HG03558 (cell line): ENCODE measurements at regions not wholly inside any gene's neighbourhood (a gene's known extent, or its start where the extent isn't known, plus 50 kb on each side); places are given as distances from the start of the nearest gene placed in this dataset.

Experiments
- ATAC-seq: cut with Tn5 transposase; IDR thresholded peaks from one replicate; pipeline ENCODE4 v1.9.1; 2021; ENCODE audit warnings: moderate number of reproducible peaks; ENCODE audit not compliant: unreplicated experiment; ENCODE audit errors: extremely low read depth

DNA sequence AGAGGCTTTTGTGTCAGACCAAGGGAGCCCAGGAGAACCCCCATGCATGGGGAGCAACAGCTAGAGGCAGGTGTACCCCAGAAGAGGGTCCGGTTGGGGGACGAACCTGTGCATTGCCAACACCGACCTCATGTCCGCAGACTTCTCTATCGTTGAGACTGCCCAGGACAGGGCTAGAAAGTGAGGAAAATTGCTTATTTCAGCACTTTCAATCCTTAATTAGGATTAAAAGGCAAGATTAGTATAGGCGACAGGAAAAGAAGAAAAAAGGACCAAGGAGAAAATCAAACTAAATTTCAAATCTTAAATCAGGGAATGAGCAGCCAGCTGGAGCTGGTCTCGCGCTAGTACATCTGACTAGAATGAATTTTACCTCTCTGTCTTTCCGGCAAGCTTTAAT is 438.9 kb upstream of the SOX11 start:
- no peak for ATAC-seq

DNA sequence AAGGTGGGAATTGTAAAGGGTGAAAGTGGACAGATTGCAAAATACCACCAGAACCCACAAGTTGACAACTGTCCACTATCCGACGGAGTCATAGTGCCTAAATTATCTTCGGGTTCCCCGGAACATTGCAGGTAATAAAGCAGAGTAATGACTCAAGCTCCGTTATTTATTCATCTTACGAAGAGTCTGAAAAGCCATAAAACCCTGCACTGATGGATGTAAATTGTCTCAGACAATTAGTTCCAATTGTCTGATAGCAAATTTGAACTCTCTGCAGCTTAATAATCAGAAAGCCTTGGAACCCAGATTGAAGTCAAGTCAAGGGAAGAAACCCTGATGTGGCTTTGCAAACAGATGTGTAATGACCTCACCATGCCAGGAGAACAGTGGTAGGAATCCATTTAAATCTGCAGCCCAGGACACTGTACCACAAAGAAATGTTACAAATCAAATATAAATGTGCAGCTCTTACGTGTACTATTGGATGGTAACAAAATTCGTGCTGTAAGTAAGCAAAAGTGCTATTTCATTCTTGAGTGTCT is 437.3 kb upstream of the SOX11 start:
- ATAC-seq = no peak

DNA sequence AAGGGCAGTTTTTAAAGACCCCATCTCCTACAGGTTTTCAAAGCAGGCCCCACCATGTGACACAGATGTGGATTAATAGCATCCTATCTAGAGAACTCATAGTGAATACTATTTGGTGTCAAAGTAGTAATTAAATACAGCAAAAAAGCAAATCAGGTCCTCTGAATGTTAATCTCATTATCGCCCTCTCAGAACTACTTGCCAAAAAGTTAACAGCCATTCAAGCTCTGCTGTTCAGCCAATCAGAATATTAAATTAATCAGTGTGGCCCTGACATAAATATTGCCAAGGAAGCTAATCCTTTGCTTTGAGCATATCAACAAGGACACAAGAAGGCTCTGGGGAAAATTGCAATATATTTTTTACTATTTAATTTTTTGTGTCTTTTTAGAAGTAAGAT is 428.9 kb upstream of the SOX11 start:
- no peak for ATAC-seq

DNA sequence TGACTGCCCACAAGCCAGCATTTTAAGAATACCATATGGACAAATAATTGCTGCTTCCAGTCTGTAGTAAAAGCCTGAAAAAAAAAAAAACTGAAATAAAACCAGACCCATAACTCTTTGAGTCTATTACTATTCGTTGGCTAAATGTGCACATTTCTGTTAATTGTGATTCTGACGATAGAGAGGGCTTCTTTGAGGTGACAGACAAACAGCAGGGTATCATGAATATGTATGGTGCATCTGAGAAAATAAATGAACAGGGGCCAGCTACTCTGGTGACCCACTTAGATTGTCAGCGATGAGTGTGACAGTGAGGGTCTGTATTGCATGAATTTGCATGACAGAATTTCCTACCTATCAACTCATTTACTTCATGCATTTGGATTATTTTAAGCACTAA is 427.8 kb upstream of the SOX11 start:
- no peak for ATAC-seq

DNA sequence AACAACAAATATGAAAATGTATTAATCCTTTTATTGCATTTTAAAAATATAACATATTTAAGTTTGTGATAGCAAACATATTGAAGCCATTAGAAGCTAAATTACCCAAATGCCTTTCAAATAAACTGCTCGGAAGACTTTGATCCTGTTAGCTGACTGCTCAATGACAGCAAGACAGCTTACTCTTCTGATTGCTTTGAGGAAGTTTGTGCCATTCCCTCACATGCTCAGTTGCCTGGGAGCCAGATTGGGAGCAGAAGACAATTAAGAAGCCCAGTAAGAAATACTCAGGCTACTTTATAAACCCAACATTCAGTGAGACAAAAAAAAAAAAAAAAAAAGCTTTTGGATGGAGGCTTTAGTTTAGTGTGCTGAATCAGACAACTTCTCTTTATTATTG is 407.1 kb upstream of the SOX11 start:
- no peak for ATAC-seq

DNA sequence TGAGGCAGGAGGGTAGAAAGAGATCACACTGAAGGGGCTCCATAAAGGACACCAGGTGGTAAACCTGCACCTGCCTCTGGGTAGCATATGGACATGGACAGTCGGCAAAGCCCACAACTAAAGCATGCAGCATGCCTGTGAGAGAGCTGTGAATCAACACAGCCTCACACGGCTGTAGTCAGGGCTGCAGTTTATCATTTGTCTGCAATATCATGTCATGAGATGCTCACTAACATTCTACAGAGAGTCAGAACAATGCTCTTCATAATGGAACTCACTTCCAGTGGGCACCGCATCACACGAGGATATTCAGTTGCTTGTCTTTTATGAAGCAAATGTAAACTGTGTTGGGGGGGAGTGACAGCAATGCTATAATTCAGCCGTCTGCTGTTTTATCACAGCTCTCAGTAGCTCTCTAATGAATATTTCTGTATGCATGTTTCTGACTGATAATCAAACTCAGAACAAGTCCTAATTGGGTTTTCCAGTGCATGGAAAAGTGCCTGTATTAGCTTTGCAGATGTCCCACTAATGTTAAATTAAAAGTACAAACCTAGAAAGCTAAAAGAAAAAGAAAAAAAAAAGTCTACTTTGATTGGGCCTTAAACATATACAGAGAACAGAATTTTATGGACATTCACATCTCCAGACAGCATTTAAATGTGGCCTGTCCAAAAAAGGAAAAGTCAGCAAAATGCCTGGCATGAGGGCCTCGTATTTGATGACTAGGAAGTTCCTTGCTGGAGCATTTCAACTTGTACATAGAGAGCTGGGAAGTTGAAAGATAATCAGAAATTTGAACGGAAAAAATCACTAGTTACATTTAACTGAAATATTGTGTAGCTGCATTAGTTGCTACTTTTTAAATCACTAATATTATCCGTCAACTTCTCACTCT is 406.1 kb upstream of the SOX11 start:
- no peak for ATAC-seq

DNA sequence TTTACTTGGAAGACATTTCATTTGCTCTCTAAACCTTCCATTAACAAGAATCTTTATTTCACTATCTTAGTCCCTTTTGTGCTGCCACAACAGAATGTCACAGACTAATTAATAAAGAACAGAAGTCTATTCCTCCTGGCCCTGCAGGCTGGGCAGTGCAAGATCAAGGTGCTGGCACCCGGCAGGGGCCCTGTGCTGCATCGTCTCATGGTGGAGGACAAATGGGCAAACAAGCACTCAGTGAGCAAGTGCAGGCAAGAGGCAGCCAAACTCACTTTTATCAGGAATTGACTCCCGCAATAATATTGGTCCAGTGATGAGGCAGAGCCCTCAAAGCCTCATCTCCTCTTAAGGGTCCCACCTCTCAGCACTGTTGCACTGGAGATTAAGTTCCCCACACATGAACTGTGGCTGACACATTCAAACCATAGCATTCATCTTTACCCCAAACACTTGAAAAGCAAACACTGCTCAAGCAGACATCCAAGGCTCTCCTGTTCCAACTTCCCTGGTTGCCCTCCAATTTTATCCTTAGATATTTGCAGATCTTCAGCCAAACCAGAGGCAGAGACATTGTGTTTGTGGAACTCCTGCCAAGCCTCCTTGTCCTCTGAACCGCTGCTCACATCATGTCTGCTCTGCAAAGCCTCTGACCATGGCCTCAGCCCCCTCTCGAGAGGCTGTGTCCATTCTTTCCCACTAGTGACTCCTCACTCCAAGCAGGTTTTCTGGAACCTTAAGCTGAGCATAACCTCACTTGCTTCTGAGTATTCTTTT is 404.4 kb upstream of the SOX11 start:
- no peak for ATAC-seq

DNA sequence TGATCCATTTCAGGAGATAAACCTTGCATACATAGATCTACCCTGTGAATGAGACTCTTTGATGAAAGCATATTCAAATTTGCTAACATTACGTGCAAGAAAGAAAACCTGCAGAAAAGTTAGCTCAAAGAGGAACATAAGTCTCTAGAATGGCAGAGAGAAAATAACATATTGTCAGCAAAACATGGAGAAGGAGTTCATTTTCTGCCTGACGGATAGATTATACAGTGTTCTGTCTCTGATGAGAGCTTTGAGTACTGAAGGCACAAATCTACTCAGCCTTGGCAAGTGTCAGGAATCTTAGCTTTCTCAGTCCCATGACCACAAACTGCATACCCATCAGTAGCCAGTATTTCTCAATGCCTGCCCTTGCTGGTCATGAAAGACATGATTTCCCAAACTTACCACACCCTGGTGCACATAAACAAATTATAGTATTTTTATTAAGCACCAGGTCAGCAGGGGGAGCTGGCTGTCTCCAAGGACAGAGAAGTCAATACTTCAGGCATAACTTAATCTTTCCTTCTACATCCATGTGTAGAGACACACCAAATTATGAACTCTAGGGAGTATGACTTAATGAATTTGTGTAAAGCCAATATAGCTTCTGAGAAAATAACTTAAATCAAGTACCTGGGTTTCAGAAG is 401.2 kb upstream of the SOX11 start:
- ATAC-seq = no peak

DNA sequence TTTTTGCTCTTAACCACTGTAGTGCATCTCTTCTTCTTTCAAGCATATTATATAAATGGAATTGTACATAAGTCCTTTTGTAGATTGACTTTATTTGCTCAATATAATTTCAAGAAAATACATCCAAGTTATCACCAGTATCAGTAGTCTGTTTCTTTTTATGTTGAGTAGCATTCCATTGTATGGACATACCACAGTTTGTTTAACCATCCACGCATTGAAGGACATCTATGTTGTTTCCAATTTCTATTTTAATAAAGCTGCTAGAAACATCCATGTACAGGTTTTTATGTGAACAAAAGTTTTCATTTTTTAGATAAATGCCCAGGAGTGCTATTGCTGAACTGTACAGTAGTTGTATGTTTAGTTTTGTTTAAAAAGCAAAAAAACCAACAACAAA is 387.5 kb upstream of the SOX11 start:
- no peak for ATAC-seq

DNA sequence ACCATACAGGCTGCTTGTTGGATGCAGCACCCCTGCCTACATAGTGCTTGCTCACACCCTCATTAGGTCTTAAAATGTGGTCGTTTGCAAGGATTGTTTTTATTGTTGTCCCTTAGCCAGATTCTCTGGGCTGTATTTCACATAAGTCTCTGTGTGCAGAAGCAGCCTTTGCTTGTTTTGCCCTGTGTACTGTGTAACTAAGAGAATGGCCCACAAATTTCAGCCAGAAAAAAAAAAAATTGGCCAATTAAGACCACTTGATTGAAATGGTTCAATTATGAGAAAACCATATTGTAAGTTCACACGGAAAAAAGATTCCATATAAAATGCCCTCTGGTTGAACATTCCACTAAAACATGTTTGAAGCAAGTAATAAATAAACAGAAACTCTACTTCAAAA is 377.1 kb upstream of the SOX11 start:
- ATAC-seq = no peak

DNA sequence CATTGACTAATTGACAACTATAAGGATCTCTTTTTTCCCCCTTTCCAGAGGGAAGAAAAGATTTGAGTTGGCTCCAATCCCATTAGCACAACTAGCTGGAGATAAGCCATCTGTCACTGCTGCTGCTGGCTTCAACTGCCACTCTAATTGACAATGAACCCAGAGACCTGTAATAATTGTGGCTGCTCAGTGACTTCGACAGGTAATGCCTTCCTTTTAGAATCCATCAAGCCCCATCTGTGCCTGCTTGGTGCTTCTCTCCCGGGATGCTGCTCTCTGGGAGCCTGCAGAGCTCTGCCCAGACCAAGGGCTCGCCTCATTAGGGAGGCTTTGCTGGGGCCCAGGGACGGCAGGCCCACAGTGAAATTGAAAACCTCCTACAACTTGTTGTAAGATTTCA is 376.7 kb upstream of the SOX11 start:
- no peak for ATAC-seq

DNA sequence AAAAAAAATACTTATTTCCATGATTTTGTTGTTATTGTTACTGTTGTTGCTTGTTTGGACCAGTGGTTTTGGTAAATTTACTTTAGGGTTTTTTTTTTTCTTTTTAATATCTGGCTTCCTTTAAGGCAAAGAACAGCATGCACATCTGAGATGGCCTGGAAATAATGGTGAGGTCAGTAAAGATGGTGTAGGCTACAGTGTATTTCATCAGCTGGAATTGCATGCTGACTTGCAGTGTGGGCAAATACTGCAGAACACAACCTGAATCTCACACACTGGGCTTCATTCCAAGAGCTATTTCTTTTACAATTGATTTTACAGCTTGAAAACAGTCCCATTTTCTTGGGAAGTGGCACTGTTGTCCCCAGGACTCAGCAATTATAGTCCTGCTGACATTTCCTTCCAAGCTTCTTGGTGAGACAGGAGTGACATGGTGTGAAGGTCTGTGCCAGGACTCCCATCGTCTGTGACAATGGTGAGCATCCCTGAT is 376.1 kb upstream of the SOX11 start:
- ATAC-seq = no peak

DNA sequence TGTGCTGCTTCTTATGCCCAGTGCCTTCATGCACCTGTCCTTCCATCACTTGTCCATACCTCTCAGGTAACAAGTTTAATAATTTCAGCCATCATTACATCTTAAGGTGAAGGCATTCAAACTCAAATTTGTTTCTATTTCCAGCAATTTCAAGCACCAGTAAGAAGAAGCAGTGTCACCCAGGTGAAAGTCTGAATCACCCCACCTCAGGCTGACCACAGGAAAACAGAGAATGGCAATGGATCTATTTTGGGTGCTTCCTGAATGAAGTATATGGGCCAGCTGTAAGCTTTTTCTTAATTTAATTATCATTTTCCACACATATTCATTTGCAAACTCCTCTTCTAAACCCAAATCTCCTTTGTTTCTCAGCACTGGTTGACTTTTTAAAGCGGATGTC is 372.7 kb upstream of the SOX11 start:
- no peak for ATAC-seq

DNA sequence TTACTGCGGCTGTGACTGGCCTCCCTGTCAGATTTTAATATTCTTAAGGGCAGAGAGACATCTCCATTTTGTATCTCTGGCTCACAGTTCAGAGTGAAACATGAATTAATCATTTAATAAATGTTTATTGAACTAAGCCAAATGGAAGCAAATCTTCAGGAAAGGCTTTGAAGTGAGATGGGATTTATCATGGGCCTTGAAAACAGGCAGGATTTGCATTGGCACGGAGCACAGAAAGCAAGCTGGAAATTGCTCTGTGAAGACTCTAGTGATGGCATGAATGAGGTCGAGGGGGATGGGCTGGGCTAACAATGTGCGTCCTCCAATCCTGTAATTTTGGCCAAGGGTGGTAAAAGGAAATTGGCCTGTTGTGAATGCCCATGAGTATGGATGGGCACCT is 369.8 kb upstream of the SOX11 start:
- no peak for ATAC-seq

DNA sequence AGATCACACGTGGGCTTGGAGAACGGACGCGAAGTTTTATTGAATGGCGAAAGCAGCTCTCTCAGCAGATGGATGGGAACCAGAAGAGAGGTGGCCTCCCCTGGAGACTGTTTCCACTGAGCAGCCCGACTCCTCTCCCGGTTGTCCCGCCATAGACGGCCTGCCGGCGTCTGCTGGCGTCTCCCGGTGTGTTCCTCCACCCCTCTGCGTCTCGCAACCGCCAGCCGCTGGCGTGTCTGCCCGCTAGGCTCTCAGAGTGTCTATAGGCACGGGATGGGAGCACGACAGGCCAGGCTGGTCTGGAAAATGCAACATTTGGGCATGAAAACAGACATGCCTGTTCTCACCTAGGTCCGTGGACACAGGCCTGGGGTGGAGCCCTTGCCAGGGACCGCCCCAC is 366.7 kb upstream of the SOX11 start:
- ATAC-seq = no peak

DNA sequence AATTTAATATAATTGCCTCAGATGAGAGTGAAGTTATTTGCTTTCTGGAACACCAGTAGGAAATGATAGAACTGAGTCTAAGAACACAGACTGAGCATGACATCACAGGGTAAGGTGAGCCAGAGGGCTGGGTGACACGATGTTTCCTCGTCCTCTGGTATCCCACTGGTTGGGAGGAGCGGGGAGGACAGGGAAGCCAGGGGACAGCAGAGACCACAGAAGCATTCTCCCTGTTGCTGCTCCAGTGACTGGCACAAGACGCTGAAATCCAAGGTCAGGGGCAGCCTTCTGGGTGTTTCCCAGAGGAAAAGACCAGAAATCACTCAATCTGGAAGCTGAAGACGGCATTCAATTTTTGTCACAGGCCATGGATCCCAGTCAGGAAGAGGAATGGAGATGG is 363.4 kb upstream of the SOX11 start:
- no peak for ATAC-seq

DNA sequence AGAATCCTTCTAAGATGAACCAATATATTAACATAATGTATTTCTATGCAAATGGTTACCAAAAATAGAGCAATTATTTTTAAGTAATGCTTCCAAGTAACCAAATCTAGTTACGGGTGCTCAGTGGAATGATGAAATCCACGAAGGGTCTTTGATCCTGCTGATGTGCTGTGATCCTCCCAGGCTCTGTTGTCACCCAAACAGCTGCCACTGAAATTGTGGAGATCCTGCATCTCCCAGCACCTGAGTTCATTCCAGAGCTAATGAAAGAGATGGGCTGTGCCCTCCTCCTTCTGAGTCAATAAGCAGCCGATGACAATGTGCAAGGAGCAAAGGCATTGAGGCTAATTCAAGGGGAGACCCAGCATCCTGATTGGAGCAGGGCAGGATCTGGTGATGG is 362.4 kb upstream of the SOX11 start:
- ATAC-seq = no peak

DNA sequence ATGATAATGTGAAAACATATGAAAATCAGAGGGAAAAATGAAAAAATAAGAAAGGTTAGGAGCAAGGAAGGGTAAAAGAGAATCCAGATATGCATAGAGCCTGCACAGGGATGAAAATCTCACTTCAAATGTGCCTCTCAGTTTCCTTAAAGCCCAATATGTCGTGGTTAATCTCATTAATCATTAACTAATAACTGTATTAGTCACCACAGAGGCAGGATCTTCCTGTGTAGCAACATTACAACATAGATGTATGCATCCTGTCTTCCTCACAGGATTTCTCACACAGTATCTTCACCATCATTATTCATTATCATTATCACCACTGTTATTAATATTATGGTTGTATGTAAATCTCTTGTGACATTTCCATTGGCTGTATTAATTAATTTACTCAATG is 361.2 kb upstream of the SOX11 start:
- ATAC-seq = no peak

DNA sequence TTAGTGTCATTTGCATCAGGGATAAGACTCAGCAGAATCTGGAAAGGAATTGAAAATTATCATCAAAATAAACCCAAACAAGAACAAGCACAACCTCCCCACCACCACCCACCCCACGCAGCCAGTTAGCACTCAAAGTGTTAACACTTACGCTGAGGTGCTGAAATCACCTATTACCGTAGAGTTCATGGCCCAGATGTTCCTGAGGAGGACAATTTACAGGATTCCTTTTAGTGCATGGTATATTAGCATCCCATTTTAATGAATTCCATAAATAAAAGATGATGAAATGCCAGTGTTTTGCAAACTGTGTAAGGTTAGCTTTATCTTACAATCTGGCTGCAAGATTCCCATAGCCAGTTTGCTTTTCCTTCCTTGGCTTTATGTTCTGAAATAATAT is 359.3 kb upstream of the SOX11 start:
- no peak for ATAC-seq

DNA sequence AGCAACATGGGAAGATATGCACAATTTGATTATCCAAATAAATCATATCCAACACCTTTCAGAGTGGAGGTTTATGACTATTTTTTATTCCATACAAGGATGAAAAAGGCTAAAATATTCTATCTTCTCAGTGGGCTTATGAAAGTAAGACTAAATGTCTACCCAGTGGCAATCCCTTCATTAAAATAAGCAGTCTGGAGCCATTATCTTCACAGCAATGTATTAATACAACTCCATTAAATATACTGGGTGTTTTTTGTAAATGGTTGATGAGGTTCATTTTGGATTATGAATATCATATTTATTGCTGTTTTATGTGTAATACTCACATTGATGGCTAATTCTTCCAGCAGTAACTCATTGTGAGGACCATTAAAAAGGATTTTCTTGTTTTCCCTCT is 352.7 kb upstream of the SOX11 start:
- no peak for ATAC-seq
